ENCODE measurements at regions not wholly inside any gene's neighbourhood (a gene's known extent, or its start where the extent isn't known, plus 50 kb on each side); places are given as distances from the start of the nearest gene placed in this dataset.

DNA sequence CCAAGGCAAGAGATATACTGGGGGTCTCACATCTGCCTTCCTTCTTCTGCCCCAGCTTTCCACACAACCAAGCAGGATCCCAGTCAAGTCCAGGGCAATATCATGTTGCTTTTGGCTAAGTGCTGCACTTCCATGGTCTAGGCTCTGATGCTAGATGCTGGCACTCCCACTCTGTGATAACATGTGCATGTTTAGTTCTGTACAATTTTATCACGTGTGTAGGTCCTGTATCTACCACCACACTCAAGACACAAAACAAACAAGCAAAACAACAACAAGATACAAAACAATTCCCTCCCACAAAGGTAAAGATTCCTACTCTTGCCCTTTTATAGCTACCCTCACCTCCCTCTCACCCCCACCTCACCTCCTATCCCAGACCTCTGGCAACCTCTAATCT is 105.6 kb upstream of the HABP2 start:
- ATAC-seq (no peak), DNase-seq (no peak)
- intact Hi-C loops (cut with micrococcal nuclease) = no loop called here

DNA sequence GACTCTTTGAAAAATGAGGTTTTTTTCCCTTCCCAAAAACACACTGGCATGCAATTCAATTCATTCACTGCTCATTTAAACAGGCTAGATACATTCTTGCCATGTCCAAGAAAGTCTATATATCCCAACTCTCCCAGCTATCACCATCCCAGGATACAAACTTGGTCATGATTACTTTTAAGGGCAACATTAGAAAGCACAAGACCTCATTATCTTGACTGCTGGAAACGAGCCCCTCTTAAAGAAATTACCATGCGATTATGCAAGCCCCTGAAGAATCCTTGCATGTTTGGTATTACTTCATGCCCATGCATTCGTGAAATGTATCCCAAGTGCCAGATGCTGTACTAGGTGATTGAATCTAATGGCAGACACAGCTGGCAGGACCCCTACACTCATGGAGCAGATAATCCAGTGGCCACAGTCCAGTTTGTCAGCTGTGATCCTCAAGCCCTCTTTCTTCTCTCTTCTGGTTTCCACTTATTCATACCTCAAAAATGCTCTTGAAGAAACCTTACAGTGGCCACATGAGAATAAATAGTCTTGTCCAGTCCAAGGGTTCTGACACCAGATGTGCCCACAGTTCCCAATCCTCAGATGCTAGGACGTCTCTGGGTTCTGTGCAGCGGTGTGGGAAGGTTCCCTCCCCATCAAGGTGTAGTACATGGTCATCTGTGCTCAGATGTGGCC is 103.7 kb upstream of the HABP2 start:
- DNase-seq (no peak), ATAC-seq (no peak)
- intact Hi-C loops (cut with micrococcal nuclease) = no loop called here

DNA sequence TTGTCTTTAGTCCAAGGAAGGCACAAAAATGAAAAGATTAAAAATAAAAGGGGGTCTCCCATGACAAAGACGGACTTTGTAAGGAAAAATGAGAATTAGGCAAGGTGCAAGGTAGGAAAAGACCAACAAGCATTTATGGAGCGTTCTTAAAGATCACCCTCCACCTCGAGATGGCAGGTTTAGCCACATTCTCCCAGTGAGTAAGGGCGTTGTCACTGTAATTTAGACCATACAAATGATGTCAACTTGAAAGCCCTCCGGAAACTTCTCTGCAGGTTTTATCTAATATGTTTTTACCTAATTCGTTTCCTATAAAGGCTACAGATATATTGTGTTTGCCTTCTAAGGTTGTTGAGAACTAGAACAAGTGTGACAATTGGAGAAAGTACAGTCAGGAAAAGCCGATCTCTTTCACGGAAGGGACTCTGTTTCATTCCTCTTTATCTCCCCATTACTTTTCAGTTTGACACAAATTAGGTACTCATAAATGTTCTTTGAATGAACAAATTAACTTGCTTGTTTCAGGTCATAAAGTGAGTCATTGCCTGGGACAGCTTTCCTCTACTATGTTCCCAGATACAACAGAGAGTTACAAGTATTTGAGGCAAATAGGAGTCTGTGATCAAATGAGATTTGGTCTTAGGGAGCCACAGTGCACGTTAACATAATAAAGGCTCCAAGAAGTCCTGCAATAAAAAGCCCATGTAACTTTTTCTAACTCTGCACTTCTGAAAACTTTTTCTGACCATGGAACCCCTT is 102.6 kb upstream of the HABP2 start:
- intact Hi-C loops (cut with micrococcal nuclease) = no loop called here
- DNase-seq (no peak), ATAC-seq (no peak)

DNA sequence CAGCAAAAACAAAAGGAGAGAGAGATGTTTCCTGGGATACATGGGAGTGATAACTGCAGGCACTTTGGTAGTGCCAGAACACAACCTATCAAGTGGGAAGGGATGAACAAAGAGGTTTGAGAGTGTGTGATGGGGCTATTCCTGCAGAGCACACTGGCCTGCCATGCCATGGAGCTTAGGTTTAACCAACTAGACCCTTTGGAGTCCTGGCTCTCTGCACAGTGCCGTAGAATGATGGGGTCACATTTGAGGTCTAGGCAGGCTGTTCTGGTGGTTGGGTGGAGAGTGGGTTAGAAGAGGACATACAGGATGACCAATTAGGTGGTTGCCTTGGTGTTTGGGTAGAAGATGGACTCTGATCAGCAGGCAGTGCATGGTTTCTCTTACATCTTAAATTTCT is 101.9 kb upstream of the HABP2 start:
- no peak for DNase-seq
- intact Hi-C loops (cut with micrococcal nuclease) = no loop called here
- ATAC-seq = no peak

DNA sequence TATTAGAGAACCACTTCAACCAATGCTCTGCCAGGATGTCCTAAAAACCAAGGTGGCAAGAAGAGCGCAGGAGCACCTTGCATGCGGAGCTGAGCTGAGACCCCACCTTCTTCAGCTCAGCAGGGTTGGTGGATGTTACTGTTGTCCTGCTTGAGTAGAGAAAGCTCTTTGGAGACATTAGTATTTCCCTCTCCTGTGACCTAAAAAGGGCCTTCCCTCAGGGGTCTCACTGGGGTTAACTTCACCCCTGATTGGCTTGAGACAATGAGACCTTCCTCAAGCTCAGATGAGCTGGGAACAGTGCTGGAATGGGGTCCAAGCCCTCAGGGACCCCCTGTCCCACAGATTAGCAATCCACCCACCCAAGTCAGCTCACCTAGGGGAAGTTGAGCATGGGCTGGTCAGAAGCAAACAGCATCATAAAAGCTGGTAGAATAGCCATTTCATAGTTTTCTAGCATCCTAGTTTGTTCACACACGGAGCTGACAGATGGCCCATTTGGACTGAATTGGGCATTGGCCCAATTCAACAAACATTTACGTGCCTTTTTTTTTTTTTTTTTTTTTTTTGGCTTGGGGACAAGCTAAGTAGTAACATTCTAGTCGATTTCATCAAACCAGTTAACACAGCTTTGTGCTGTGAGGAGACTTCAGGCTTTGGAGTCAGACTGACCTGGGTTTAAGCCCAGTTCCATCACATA is 100.6 kb upstream of the HABP2 start:
- intact Hi-C loops (cut with micrococcal nuclease) = no loop called here
- ATAC-seq = no peak
- no peak for DNase-seq

DNA sequence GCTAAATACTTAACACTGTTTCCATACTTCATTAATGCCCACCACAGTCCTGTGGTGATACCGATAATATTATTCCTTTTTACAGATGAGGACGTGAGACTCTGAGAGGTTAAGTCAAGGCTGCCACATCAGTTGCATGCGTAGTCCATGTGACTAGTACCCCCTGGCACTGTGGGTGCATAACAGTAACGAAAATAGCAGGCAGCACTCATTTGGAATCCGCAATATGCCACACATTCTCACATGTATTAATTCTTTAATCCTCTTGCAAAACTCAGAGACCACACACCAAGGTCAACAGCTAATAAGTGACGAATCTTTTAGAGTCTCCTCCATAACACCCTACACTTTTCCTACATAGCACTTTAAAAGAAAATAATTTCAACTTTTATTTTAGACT is 99.5 kb upstream of the HABP2 start:
- ATAC-seq (no peak), DNase-seq (no peak)
- intact Hi-C loops (cut with micrococcal nuclease) = no loop called here

DNA sequence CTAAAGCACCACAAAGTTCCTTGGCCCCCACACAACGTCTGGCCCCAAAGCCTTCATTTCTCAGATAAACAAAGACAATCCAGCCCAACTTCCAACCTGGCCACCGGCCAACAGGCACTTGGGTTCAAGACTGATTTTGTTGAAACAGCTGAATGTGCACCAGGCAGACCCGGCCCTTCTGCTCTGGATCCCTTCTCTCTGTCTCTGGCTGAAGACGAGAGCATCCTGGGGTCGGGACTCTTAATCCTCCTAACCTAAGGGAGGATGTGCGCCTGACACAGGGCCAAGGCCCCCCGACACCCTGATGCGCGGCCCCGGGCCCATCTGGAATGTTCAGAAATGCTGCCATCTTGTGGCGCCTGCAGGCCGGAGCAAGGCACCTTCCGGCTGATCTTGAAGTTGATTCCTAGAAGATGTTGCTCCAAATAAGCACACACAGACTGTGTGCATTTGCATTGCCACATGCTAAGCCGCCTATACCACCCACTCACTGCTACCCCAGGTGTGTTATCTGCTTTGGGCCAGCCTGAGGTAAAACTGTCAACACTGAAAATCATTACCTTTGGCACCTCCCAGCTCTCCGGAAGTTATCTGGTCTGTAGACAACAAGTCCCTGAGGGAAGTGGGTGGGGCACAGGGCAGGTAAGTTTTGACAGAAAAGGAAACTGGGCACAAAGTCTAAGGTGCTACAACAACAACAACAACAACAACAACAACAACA is 98.4 kb upstream of the HABP2 start:
- intact Hi-C loops (cut with micrococcal nuclease) = no loop called here
- DNase-seq = peak; percentile 59

DNA sequence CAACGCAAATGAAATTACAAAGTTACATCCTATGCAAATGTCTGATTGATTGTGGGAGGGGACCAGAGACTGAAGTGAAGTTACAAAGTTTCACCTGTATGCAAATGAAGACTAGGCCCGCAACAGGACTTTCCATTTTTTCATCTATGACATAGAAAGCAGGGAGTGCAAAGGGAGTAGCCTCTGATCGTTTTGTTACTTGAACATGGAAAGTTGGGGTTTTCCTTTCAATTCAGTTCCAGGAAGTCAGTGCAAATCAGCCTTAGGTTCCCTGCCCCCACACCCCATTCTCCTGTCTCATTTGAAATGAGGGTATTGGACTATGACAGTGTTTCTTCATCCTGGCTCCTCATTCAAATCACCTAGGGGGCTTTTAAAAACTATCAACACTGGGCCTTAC is 96.9 kb upstream of the HABP2 start:
- DNase-seq = no peak
- ATAC-seq = no peak
- intact Hi-C loops (cut with micrococcal nuclease) = no loop called here

More for the DNA sequence above, 98.4 kb upstream of the HABP2 start:
- peak; percentile 64 for ATAC-seq

DNA sequence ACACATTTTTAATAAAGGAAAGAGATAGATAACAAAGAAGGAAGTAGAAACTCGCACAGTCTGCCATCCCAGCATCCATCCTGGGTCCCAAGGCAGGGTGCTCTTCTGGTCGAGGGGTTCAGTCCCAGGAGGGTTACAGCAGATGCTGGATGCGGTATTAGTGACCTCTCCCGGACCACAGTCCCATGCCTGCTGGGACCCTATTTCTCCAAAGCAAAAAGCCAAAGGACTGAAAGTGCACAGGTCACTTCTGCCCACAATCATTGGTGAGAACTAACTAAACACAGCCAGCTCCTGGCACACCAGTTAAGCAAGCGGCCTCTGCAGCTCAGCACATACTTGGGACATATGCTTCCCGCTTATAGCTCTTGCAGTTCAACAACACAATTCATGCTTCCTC is 96.1 kb upstream of the HABP2 start:
- intact Hi-C loops (cut with micrococcal nuclease) = no loop called here
- no peak for DNase-seq
- ATAC-seq = no peak

DNA sequence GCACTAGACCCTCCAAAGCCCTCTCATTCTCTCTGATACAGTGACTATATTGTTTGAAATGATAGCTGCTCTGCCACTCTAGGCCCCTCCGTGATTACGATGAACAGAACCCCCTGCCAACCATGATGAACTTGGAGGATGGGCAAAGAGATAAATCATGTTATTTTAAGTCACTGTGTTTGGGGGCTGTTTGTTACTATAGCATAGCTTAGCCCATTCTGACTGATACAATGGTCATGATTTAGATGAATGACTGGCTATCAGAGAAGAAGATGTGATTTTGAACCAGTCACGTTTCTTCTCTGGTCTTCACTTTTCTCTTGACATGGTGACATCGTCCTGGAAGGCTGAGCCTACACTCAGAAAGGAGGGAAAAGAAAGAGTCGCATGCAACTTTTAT is 95.4 kb upstream of the HABP2 start:
- ATAC-seq (no peak), DNase-seq (no peak)
- intact Hi-C loops (cut with micrococcal nuclease) = no loop called here

DNA sequence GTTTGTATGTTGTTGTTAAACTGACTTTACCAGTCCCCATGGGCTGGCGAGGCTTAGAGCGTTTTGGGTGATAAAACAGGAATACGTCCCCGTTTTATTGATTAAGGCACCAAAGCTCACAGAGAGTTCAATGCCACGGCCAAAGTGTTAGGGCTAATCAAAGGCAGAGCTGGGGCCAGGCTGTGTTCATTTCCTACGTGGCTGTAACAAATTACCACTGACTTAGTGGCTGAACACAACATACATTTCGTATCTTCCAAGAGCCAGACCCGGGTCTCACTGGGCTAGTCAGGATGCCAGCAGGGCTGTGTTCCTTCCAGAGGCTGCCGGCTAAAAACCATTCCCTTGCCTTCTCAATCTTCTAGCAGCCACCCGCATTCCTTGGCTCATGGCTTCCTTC is 94.4 kb upstream of the HABP2 start:
- ATAC-seq (no peak), DNase-seq (no peak)
- intact Hi-C loops (cut with micrococcal nuclease) = no loop called here

DNA sequence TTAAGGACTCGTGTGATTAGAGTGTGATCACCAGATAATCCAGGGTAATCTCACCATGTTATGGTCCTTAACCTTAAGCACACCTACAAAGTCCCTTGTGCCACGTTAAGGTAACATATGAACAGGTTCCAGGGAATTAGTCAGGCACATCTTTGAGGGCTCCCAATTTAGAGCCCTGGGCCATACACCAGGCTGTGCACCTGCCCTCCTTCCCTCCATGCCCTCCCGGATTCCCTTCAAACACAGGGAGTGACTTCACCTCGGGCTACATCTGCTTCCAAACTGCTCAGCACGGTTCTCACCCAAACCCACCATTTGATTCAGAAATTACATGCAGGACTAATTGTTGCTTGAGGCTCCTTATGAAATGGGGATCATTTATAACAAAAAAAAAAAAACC is 93.9 kb upstream of the HABP2 start:
- ATAC-seq = no peak
- intact Hi-C loops (cut with micrococcal nuclease) = no loop called here
- no peak for DNase-seq

DNA sequence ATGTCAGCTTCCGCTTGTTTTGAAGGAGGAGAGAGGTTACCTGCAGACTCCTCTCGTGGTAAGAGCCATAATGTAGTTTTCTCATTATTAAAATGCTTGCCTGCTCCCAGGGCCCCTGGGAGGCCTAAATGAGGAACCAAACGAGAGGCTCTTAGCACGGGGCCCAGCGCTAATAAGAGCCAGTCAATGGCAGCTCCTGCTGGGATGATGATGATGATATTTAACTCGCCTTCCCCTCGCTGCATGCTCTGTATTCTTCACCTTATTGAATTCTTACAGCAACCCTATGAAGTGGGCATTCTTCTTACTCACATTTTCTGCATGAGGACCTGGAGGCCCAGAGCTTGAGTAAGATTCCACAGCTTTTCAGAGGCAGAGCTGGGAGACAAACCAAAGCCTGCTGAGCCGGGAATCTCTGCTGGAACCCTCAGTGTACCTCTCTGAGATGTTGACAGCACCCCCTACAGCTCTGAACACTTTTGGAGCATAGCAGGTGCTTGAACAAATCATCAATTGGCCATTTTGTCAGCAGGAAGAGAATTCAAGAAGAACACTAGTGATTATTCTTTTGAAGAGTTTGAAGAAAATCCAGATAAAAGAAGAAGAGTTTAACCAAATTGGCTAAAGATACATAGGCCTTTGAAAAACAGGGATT is 93.1 kb upstream of the HABP2 start:
- intact Hi-C loops (cut with micrococcal nuclease) = no loop called here
- ATAC-seq (no peak), DNase-seq (no peak)

DNA sequence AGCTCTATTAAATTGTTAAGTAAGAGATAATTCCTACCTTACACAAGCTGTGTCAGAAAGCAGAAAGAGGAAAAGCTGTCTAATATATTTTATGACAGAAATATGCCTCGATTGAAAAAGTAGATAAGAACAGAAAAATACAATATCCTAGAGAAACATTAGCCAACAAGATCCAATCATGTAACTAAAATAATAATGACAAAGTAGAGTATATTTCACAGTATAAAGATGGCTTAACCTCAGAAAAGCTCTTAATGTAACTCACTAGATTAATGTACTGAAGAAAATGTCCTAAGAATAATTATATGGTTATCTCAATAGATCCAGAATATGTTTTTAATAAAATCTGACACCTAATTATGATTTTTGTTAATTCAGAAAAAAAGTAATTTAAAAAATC is 89.8 kb upstream of the HABP2 start:
- intact Hi-C loops (cut with micrococcal nuclease) = no loop called here
- DNase-seq (no peak), ATAC-seq (no peak)

DNA sequence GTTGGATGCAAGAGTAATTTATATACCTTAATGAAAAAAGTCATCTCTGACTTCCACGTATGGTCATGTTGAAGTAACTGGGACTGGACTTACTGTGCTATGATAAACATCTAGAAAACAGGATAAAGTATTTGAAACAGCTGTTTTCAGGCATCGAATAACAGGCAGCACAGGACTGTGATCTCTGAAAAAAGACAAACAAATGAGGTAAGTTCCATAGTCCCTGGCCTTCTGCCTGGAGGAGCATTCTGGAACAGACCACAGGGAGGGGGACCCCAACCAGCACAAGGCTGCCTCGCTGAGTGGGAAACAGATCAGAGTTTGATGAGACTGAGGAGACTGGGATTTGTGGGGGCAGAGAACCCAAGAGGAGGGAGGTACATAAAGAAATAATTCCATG is 89.1 kb upstream of the HABP2 start:
- ATAC-seq = no peak
- intact Hi-C loops (cut with micrococcal nuclease) = no loop called here
- DNase-seq = no peak

DNA sequence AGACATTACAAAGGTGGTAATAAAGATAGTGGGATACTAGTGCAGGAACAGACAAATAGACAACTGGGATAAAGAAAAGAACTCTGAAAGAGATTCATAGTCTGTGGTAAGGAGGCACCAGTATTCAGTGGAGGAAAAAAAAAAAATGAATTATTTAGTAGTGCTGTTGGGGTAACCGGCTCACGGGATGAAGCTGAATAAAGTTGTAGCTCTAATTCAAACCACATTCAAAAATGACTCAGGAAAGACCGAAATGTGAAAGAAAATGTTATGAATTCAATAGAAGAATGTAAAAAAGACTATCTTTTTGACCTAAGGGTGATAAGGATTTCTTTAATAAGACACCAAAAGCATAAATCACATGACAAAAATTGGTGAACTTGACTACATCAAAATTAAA is 83.1 kb upstream of the HABP2 start:
- DNase-seq (no peak), ATAC-seq (no peak)
- intact Hi-C loops (cut with micrococcal nuclease) = no loop called here

DNA sequence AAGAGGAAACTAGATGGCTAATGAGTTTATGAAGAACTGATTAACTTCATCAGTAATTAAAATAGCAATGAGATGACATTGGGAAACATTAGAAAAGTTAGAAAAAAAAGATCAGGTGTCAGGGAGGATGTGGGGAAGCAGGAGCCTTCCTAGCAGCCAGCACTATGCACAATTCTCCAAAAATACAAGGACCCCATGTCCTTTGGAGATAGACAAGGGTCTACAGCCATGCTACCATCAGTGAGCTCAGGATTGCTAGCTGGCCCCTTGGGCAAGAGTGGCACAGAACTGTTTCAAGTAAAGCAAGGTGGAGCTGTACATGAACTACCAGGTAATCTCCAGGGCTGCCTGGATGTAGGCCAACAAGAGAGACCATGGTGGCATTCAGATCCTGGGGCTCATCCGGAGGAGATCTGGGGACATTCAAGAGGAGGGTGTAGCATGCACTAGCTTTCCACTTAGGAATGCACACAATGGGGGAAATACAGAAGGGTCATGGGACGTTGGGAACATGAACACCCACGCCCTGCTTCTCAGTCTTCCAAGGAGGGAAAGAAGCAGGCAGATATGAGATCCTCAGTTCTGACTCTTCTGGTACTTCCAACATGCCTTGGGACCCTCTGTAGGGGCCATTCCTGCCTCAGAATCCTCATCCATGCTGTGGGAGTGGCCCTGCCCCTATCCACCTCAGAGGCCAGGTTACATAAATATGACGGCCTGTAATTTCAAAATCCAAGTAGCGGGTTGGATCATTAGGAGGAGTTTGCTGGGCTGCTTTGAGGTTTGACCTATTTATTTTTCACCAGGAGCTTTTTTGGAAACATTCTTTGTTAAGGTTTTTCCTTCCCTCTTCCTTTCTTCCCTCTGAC is 82.2 kb upstream of the HABP2 start:
- intact Hi-C loops (cut with micrococcal nuclease) = no loop called here
- no peak for DNase-seq
- ATAC-seq = no peak

DNA sequence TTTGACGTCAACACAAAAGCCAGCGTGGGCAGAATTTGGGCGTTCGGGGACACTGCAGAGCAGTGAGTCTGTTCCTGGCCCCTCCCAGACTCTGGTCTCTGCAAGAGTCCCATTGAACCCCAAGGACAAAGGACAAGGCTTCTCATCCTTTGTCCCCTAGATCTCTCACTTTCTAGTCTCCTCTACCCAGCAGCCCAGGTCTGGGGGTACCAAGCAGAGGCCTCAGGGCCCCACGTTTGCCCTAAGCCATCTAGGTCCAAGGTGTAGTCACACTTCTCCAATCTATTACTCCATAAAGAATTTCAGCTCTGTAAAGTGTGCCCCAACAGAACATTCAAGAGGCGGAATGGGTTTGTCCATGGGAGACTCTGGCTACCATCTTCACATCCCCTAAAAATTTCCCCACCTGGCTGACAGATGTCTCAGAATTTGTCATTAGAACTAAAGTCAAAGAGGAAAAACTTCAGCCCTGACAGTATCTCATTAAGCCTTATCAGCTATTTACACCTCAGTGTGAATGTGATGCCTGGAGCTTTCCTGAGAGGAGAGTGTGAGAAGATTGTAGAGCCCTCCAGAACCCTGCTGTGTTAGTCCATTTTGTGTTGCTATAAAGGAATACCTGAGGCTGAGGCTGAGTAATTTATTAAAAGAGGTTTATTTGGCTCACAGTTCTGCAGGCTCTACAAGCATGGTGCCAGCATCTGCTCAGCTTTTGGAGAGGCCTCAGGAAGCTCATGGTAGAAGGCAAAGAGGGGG is 81.4 kb upstream of the HABP2 start:
- intact Hi-C loops (cut with micrococcal nuclease) = no loop called here
- no peak for DNase-seq
- ATAC-seq = no peak
